ENCODE measurements at regions not wholly inside any gene's neighbourhood (a gene's known extent, or its start where the extent isn't known, plus 50 kb on each side); places are given as distances from the start of the nearest gene placed in this dataset.

- TF ChIP-seq CTCF (IDR thresholded peaks at IDR 0.05; ENCODE audit: low read length) = no peak
- TF ChIP-seq EZH2 (optimal IDR thresholded peaks at IDR 0.05; ENCODE audit: low read depth, low read length) = no peak
These were observed 58.7 kb upstream of the GPC1 start for GRCh38 chr2:240376739-240377138.
